Activated naive CD4-positive, alpha-beta T cell treated with anti-CD3 and anti-CD28 coated beads, Interleukin-2, amount 50 U/mL, for 72 hours (primary cell): ENCODE measurements at regions not wholly inside any gene's neighbourhood (a gene's known extent, or its start where the extent isn't known, plus 50 kb on each side); places are given as distances from the start of the nearest gene placed in this dataset.
"Not testable (repeated sequence)": the region's sequence is repeated elsewhere in the genome, so short reads cannot be mapped to it uniquely, and the experiment has no call there.

ENCODE experiments used
- ATAC-seq, 2 donors: fragments of 150-1000 bp; cut with Tn5 transposase; 2 replicates each; pipeline ENCODE4 v1.10.0; 2021; ENCODE audit warnings: mild to moderate bottlenecking in 2 of 2, moderate library complexity in 2 of 2
- DNase-seq, 2 donors: peaks; one replicate each; pipeline ENCODE4 v3.0.0; 2021 to 2022; ENCODE audit warnings: low spot score in 2 of 2
- H3K27ac Mint-ChIP-seq, 2 donors: one replicate each; pipeline ENCODE4 v1.8.0; 2022; ENCODE audit warnings: mild to moderate bottlenecking in 2 of 2, mixed read lengths in 2 of 2
- H3K36me3 Mint-ChIP-seq, 2 donors: one replicate each; pipeline ENCODE4 v1.8.0; 2022; ENCODE audit warnings: mixed read lengths in 2 of 2
- H3K9me3 Mint-ChIP-seq, 2 donors: one replicate each; pipeline ENCODE4 v1.8.0; 2022; ENCODE audit warnings: mixed read lengths in 2 of 2

DNA sequence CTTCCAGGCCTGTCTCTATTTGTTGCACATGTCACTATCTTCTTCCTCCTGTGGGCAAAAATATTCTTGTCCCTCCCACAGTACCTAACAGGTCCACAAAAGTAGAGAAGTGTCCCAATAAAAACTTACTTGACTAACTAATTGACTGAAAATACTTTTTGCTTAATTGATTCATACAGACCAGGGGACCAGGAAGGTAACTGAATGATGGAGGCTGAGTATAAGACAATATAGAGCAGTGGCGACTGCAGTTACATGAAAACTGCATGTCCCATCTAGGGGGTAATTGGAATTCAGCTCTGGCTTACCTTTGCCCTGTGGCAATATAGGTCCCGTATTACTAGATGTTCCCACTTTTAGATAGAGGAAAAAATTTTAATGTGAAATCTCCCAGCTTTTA lies 112.9 kb upstream of the CREB1 start:
- Mint-ChIP-seq H3K9me3 (no peaks in the 10 kb centered on the region), H3K27ac (no peak overlapping the region), H3K36me3 (no peaks in the 10 kb centered on the region)
- ATAC-seq (no peak), DNase-seq (no peak)

DNA sequence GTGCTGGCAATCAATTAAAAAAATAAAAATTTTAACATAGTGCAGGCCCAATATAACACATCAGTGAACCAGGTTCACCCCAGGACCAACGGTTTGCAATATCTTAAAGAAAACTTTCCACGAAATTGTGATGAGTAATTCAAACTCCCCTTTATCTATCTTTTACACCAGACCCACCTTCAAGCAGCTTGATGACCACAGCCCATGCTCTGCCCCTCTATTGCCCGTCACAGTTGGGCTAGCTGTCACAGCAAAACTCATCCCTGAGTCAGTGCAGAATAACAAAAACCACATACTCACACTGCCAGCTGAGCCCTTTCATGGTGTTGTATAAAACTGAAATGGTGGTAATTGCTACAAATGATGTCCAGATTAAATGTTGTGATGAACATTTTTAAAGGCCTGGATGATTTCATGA lies 112.5 kb upstream of the CREB1 start:
- no peak for DNase-seq
- Mint-ChIP-seq H3K36me3 (no peaks in the 10 kb centered on the region), H3K27ac (no peak overlapping the region), H3K9me3 (no peaks in the 10 kb centered on the region)
- ATAC-seq = no peak

GRCh38 chr2:207418419-207418818 lies 111.3 kb upstream of the CREB1 start:
- no peak overlapping the region for H3K27ac Mint-ChIP-seq
- DNase-seq (no peak), ATAC-seq (no peak)
- H3K36me3 Mint-ChIP-seq = no peaks in the 10 kb centered on the region
- H3K9me3 Mint-ChIP-seq = peaks cover 0 to 3% of the 10 kb centered on the region in 2 donors

DNA sequence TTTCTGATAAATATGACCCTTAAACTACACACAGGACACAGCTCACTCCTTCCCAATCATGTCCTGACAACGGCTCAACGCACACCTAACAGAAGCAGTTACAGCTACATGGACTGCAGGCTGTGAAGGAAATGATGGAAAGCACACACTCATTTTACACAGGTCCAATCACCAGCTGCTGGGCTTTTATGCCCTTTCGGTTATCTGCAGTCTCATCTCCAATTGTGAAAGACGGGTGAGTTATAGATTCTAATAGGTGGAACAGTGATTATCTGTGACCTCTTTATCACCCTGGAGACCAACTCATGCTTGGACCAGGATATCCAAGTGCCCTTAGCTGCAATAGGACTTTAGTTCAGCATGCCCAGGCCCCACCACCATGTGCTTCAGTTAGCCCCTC lies 110.4 kb upstream of the CREB1 start:
- H3K27ac Mint-ChIP-seq = peak overlapping the region in 1 of 2 donors; percentile 8
- ATAC-seq = no peak
- DNase-seq = no peak
- H3K36me3 Mint-ChIP-seq = no peaks in the 10 kb centered on the region
- H3K9me3 Mint-ChIP-seq = peaks cover 0 to 10% of the 10 kb centered on the region in 2 donors

DNA sequence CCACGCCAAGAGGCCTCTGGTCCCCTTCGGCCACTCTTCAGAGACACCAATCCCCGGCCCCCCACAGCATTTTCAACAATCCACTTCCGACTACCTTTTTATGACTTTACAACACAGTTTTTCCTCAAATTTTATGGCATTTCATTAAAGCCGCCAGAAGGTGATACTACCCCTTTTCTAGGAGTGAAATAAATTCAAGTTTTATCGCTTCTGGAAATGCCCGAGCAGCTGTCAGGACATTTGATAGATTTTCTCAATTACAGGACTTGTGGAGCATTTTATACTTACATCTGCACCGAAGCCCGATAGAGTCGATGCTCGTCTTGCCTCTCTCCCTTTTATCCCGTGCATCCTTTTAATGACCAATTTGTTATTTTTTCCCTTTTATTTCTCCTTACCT lies 108.1 kb upstream of the CREB1 start:
- Mint-ChIP-seq H3K9me3 (peaks cover 0 to 10% of the 10 kb centered on the region in 2 donors), H3K27ac (no peak overlapping the region), H3K36me3 (no peaks in the 10 kb centered on the region)
- no peak for DNase-seq
- ATAC-seq = no peak

DNA sequence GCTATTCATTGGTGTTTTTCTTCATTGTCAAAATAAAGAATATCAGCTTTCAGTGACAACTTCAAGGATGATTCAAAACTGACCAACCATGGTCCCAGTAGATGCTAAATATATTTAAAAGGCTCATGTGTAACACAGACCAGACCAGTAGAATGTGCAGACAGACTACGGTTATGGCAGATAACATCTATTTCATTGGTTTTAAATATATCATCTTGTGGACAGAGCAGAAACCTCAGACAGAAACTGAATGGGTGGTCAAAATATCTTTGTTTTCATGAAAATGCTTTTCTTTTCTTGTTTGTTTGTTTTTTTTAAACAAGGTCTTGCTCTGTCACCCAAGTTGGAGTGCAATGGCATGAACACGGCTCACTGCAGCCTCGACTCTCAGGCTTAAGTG lies 107.4 kb upstream of the CREB1 start:
- ATAC-seq (no peak), DNase-seq (no peak)
- Mint-ChIP-seq H3K27ac (no peak overlapping the region), H3K9me3 (peaks cover 0 to 10% of the 10 kb centered on the region in 2 donors), H3K36me3 (no peaks in the 10 kb centered on the region)

GRCh38 chr2:207423886-207424285 lies 105.9 kb upstream of the CREB1 start:
- Mint-ChIP-seq H3K36me3 (no peaks in the 10 kb centered on the region), H3K27ac (peak overlapping the region; percentile 14 to 41), H3K9me3 (peaks cover 0 to 10% of the 10 kb centered on the region in 2 donors)
- peak; percentile 98 to 100 for ATAC-seq
- DNase-seq = peak; percentile 17 to 69

DNA sequence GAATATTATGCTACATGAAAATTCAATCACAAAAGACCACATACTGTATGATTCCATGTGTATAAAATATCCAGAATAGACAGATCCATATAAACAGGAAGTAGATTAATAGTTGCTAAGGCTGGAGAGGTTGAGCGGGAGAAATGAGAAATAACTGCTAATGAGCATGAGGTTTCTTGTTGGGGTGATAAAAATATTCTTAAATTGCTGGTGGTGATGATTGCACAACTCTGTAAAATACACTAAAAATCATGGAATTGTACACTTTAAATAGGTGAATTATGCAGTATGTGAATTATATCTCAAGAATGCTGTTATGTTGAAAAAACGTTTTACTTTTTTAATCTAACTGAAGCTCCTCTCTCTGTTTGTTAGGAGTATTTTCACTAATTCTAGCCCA lies 101.8 kb upstream of the CREB1 start:
- ATAC-seq (no peak), DNase-seq (no peak)
- peaks cover 0 to 10% of the 10 kb centered on the region in 2 donors for H3K9me3 Mint-ChIP-seq
- H3K27ac Mint-ChIP-seq = no peak overlapping the region
- no peaks in the 10 kb centered on the region for H3K36me3 Mint-ChIP-seq

GRCh38 chr2:207428573-207428972 lies 101.2 kb upstream of the CREB1 start:
- H3K9me3 Mint-ChIP-seq = peaks cover 0 to 6% of the 10 kb centered on the region in 2 donors
- H3K27ac Mint-ChIP-seq = no peak overlapping the region
- no peak for DNase-seq
- no peak for ATAC-seq
- no peaks in the 10 kb centered on the region for H3K36me3 Mint-ChIP-seq

- no peak for ATAC-seq
- Mint-ChIP-seq H3K9me3 (no peaks in the 10 kb centered on the region), H3K27ac (no peak overlapping the region), H3K36me3 (no peaks in the 10 kb centered on the region)
- DNase-seq = no peak
Observed at GRCh38 chr2:207432453-207432852, 97.3 kb upstream of the CREB1 start.

- DNase-seq (no peak), ATAC-seq (no peak)
- Mint-ChIP-seq H3K27ac (no peak overlapping the region), H3K36me3 (no peaks in the 10 kb centered on the region), H3K9me3 (no peaks in the 10 kb centered on the region)
Observed at GRCh38 chr2:207434306-207434705, 95.5 kb upstream of the CREB1 start.

GRCh38 chr2:207434899-207435465 lies 94.8 kb upstream of the CREB1 start:
- no peak for DNase-seq
- no peak for ATAC-seq
- Mint-ChIP-seq H3K9me3 (no peaks in the 10 kb centered on the region), H3K36me3 (no peaks in the 10 kb centered on the region), H3K27ac (no peak overlapping the region)

DNA sequence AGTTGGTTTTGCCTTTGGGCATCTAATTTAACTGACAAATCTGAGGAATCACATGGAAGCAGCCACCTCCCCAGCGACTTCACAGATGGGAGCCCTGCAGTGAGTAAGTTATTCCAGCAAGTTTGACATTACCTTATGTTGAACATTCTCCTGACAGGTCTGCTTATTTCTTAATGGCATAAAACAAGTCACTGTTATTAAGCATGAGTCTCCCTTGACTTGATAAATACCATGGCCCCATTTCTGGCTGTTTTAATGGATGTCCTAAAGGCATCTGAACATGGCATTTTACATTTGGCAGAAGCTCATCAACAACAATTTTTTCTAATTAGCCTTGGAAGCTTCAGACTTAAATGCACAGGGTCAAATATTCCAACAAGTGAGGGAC lies 92.6 kb upstream of the CREB1 start:
- peaks cover 0 to under 1% of the 10 kb centered on the region in 2 donors for H3K9me3 Mint-ChIP-seq
- H3K27ac Mint-ChIP-seq = no peak overlapping the region
- ATAC-seq (no peak), DNase-seq (no peak)
- no peaks in the 10 kb centered on the region for H3K36me3 Mint-ChIP-seq

DNA sequence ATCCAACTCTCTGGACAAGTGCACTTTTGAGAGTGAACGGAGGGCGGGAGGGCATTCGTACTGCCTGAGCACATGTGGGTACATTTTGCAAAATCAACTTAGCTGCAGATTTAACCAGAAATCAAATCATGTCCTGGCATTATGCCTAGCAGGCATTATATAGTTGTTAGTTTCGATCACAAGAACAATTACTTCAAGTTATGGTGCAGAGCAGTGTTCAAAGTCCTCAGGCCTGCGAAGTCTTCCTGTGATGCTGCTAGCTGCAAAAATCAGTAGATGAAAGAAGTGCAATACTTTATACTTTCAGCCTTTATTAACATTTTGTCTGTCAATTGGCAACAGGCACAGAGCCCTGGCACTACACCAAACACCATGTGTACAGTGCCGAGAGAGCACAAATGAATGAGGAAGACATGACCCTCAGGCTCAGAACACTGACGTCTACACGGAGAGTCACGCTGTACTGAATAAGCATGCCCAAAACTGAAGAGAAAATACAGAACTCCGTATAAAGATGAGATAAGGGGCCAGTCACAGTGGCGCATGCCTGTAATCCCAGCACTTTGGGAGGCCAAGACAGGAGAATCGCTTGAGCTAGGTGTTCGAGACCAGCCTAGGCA lies 92.1 kb upstream of the CREB1 start:
- Mint-ChIP-seq H3K9me3 (peaks cover 0 to 4% of the 10 kb centered on the region in 2 donors), H3K36me3 (no peaks in the 10 kb centered on the region), H3K27ac (no peak overlapping the region)
- ATAC-seq (no peak), DNase-seq (no peak)

- no peak overlapping the region for H3K27ac Mint-ChIP-seq
- peaks cover 0 to 7% of the 10 kb centered on the region in 2 donors for H3K9me3 Mint-ChIP-seq
- no peaks in the 10 kb centered on the region for H3K36me3 Mint-ChIP-seq
- no peak for DNase-seq
- no peak for ATAC-seq
Observed at GRCh38 chr2:207438414-207439126, 91.2 kb upstream of the CREB1 start.

DNA sequence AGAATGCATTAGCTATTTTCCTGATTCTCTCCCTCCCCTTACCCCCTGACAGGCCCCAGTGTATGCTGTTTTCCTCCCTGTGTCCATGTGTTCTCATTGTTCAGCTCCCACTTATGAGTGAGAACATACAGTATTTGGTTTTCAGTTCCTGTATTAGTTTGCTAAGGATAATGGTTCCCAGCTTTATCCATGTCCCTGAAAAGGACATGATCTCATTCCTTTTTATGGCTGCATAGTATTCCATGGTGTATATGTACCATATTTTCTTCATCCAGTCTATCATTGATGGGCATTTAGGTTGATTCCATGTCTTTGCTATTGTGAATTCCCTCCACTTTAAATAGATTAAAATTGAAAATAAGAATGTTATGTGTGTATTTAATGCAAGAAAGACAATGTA lies 89.9 kb upstream of the CREB1 start:
- ATAC-seq, H3K27ac Mint-ChIP-seq, DNase-seq, H3K36me3 Mint-ChIP-seq, H3K9me3 Mint-ChIP-seq: not testable (repeated sequence)

GRCh38 chr2:207444756-207445155 lies 85.0 kb upstream of the CREB1 start:
- DNase-seq (no peak), ATAC-seq (no peak)
- Mint-ChIP-seq H3K9me3 (peaks cover 0 to 7% of the 10 kb centered on the region in 2 donors), H3K36me3 (no peaks in the 10 kb centered on the region), H3K27ac (no peak overlapping the region)

DNA sequence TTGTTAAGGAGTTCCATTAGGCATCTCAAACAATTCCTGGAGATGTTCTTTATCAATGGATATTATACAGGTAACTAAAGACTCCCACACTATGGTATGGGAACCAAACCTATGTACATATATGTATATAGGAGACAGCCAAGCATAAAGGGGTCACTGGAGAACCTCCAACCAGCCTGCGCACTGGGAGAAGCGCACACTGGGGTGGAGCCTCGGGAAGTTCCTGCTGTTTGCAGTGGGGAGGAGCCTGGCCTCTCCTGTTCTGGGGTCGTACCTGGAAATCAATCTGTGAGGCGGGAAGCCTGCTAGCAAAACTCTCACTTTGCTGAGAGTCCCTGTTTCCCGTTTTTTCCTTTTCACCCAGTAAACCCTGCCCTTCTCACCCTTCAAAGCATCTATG lies 83.1 kb upstream of the CREB1 start:
- DNase-seq (no peak), ATAC-seq (no peak)
- Mint-ChIP-seq H3K36me3 (no peaks in the 10 kb centered on the region), H3K9me3 (peaks cover 0 to 7% of the 10 kb centered on the region in 2 donors), H3K27ac (no peak overlapping the region)
